Hepatocyte (in vitro differentiated cells): ENCODE measurements at regions not wholly inside any gene's neighbourhood (a gene's known extent, or its start where the extent isn't known, plus 50 kb on each side); places are given as distances from the start of the nearest gene placed in this dataset.

ENCODE experiments used
- EZH2phosphoT487 ChIP-seq: fragments of 200-600 bp; sonication (generic); IDR thresholded peaks from one replicate; pipeline ENCODE4 v1.6.1; 2018; ENCODE audit warnings: antibody characterized with exemption, mild to moderate bottlenecking, low read depth, moderate library complexity; ENCODE audit not compliant: unreplicated experiment, severe bottlenecking
- TF ChIP-seq, protein P1 (sequence below): fragments of 200-600 bp; sonication (generic); IDR thresholded peaks from 2 replicates; pipeline ENCODE4 v1.5.1; 2016; ENCODE audit warnings: antibody characterized with exemption, mild to moderate bottlenecking; ENCODE audit not compliant: poor library complexity

DNA sequence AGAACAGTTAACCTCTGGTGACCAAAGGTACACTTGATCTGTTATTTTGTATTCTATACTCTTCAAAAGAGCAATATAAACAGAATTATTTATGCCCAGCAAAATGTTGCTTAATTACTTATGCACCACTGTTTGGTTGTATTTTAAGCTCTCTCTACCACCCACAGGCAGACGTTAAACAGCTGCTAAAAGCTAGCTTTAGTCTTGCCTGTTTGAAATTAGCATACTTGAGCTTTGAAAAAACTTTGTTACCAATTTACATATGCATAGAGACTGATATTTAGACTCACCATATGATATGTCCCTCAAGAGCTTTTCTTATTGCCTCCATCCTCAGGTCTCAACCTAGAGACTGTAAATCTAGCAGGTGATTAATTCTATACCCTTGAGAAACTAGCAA lies 426.9 kb downstream of the NR4A2 start:
- TF ChIP-seq, protein P1, sequence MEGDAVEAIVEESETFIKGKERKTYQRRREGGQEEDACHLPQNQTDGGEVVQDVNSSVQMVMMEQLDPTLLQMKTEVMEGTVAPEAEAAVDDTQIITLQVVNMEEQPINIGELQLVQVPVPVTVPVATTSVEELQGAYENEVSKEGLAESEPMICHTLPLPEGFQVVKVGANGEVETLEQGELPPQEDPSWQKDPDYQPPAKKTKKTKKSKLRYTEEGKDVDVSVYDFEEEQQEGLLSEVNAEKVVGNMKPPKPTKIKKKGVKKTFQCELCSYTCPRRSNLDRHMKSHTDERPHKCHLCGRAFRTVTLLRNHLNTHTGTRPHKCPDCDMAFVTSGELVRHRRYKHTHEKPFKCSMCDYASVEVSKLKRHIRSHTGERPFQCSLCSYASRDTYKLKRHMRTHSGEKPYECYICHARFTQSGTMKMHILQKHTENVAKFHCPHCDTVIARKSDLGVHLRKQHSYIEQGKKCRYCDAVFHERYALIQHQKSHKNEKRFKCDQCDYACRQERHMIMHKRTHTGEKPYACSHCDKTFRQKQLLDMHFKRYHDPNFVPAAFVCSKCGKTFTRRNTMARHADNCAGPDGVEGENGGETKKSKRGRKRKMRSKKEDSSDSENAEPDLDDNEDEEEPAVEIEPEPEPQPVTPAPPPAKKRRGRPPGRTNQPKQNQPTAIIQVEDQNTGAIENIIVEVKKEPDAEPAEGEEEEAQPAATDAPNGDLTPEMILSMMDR: no peak
- TF ChIP-seq EZH2phosphoT487: no peak
